ENCODE measurements at regions not wholly inside any gene's neighbourhood (a gene's known extent, or its start where the extent isn't known, plus 50 kb on each side); places are given as distances from the start of the nearest gene placed in this dataset.
"Not testable (repeated sequence)": the region's sequence is repeated elsewhere in the genome, so short reads cannot be mapped to it uniquely, and the experiment has no call there.

GRCh38 chr12:34223640-34224039 is 201.3 kb downstream of the ALG10 start:
- ATAC-seq (no peak), DNase-seq (no peak)

DNA sequence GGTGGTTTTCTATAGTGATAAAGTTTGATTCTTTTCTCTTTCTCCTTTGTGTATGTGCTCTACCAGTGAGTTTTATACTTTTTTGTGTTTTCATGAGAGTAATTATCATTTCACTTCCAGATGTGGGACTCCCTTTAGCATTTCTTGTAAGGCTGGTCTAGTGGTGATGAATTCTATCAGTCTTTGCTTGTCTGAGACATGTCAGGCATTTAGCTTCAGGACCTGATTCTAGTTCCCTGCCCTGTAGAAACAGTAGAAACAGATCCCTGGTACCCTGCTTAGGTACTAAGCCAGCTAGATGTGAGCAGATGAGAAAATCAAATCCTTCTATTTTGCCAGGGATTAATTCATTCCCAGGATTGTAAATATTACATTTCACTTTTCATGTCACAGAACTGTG is 203.7 kb downstream of the ALG10 start:
- not testable (repeated sequence) for DNase-seq, ATAC-seq

DNA sequence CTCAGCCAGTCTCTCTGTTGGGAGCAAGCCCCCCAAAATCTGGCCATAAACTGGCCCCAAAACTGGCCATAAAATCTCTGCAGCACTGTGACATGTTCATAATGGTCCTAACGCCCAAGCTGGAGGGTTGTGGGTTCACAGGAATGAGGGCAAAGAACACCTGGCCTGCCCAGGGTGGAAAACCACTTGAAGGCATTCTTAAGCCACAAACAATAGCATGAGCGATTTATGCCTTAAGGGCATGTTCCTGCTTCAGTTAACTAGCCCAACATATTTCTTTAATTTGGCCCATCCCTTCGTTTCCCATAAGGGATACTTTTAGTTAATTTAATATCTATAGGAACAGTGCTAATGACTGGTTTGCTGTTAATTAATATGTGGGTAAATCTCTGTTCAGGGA is 205.8 kb downstream of the ALG10 start:
- not testable (repeated sequence) for ATAC-seq, DNase-seq

GRCh38 chr12:34229033-34229432 is 206.7 kb downstream of the ALG10 start:
- DNase-seq, ATAC-seq: not testable (repeated sequence)

DNA sequence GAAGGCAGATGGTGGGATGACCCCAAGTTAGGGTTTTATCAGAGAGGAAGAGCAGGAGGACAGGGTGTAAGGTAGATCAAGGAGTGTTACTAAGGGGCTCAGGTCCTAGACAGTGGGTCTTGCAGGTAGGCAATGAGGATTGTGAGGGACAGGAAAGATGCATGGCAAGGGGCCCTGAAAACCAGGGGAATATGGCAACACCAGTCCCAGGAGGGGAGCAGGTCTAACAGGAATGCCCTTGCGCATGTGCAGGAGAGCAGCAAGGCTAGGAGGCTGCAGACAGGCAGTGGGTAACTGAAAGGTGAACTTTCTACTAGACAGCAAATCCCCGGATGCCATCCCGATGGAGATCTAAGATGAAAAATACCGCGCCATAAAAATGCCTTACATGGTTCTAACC is 211.3 kb downstream of the ALG10 start:
- ATAC-seq (no peak), DNase-seq (no peak)

- ATAC-seq = no peak
- no peak for DNase-seq
These were observed 213.8 kb downstream of the ALG10 start for GRCh38 chr12:34236073-34236472.

DNA sequence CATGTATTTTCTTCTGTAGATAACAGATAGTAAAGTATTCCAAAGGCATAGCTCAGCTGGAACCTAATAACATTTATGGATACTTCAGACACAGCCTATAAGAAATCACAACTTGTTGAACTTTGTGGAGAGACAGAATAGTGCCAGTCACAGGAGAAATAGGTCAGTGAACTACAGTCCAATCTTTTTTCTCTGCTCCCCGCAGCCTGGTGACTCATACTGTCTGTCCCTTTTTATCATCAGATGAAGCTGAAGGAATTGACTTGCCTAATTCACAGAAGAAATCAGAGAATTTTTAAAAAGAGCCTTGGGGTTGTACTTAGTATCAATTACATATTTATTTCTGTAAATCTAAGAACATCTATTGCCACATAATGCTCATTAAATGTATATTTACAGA is 222.3 kb downstream of the ALG10 start:
- DNase-seq (no peak), ATAC-seq (no peak)

DNA sequence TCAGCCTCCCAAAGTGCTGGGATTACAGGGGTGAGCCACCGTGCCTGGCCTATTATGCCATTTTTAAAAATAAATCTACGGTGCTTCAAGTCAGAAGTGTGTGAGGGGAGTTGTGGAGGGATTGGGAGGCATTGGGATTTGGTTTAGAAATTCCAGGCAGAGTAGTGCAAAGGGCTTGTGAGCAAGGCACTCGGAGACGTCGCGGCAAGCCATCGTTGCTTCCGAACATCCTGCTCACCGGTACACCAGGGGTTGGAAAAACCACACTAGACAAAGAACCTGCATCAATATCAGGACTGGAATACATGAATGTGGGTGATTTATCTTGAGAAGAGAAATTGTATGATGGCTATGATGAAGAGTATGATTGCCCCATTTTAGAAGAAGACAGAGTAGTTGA is 227.0 kb downstream of the ALG10 start:
- no peak for DNase-seq
- ATAC-seq = no peak

- not testable (repeated sequence) for DNase-seq, ATAC-seq
These were observed 229.6 kb downstream of the ALG10 start for GRCh38 chr12:34251879-34252278.

DNA sequence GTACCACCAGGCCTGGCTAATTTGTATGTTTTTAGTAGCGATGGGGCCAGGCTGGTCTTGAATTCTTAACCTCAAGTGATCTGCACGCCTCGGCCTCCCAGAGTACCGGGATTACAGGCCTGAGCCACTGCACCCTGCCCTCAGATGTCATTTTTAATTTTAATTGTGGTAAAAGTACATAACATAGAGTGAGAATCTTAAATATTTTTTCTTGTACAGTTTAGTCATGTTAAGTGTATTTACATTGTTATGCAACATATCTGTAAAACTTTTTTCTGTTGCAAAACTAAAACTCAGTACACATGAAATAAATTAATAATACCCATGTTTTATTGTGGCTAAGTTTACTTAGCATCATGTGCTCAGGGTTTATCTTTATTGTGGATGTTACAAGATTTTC is 231.4 kb downstream of the ALG10 start:
- DNase-seq (no peak), ATAC-seq (no peak)

DNA sequence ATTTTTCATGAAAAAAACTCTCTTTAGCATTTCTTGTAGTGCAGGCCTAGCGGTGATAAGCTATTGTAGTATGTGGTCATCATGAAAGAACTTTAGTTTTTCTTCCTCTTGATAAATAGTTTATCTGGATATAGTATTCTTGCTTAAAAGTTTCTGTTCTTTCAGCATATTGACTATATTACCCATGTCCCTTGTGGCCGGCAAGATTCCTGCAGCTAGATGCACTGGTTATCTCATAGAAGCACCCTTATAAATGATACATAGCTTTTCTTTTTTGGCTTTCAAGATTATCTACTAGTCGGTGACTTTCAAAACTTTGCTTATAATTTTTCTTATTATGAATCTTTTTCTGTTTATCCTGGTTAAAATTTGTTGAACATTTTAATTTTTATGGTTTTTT is 234.8 kb downstream of the ALG10 start:
- ATAC-seq = no peak

GRCh38 chr12:34262140-34262539 is 239.8 kb downstream of the ALG10 start:
- not testable (repeated sequence) for DNase-seq, ATAC-seq

More for the DNA sequence above, 234.8 kb downstream of the ALG10 start:
- no peak for DNase-seq

GRCh38 chr12:34264110-34264509 is 241.8 kb downstream of the ALG10 start:
- no peak for ATAC-seq
- no peak for DNase-seq

DNA sequence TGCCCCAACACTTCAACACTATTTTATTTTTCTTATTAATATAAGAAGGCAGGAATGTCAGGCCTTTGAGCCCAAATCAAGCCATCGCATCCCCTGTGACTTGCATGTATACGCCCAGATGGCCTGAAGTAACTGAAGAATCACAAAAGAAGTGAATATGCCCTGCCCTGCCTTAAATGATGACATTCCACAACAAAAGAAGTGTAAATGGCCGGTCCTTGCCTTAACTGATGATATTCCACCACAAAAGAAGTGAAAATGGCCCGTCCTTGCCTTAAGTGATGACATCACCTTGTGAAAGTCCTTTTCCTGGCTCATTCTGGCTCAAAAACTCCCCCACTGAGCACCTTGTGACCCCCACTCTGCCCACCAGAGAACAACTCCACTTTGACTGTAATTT is 251.4 kb downstream of the ALG10 start:
- ATAC-seq, DNase-seq: not testable (repeated sequence)

DNA sequence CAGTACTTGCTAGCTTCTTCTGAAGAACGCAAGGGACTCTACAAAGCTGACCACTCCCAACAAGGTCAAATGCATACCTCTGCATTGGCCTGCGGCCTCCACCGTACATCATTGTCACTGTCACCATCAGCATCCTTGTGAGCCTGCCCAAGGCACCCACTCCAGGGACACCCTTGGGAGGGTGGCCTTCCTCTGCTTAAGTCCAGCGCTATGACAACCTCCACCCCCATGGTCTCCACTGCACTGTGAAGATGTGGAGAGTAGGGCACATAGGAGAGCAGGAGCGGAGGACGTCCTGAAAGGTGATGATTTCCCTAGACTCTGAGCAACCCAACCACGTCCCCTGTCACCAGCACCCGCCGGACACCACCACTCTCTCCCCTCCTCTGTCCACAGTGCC is 252.8 kb downstream of the ALG10 start:
- ATAC-seq = no peak
- DNase-seq = no peak

DNA sequence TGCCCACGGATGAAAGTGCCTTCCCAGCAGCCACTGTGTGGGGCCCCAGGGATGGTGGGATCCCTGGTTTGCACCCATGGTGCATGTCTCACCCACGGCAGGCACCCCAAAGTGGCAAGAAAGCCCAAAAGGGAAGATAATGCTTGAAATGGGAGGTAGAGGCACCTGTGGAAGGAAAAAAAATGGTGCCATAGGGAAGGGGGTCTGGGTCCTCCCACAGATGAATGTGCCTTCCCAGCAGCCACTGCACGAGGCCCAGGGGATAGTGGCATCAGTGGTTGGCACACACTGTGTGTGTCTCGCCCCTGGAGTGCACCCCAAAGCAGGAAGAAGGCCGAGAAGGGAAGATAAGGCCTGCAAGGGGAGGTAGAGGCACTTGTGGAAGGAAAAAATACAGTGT is 264.2 kb downstream of the ALG10 start:
- ATAC-seq = no peak
- no peak for DNase-seq

GRCh38 chr12:34286934-34287333 is 264.6 kb downstream of the ALG10 start:
- ATAC-seq (no peak), DNase-seq (no peak)

DNA sequence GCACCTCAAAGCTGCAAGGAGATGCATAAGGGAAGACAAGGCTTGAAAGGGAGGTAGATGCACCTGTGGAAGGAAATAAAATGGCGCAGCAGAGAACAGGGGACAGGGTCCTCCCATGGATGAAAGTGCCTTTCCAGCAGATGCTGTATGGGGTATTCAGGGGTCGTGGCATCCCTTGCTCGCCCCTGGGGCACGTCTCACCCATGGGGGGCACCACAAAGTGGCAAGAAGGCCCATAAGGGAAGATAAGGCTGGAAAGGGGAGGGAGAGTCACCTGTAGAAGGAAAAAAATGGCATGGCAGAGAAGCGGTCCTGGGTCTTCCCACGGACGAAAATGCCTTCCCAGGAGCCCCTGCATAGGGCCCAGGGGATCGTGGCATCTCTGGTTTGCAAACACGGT is 265.1 kb downstream of the ALG10 start:
- DNase-seq = no peak
- no peak for ATAC-seq

DNA sequence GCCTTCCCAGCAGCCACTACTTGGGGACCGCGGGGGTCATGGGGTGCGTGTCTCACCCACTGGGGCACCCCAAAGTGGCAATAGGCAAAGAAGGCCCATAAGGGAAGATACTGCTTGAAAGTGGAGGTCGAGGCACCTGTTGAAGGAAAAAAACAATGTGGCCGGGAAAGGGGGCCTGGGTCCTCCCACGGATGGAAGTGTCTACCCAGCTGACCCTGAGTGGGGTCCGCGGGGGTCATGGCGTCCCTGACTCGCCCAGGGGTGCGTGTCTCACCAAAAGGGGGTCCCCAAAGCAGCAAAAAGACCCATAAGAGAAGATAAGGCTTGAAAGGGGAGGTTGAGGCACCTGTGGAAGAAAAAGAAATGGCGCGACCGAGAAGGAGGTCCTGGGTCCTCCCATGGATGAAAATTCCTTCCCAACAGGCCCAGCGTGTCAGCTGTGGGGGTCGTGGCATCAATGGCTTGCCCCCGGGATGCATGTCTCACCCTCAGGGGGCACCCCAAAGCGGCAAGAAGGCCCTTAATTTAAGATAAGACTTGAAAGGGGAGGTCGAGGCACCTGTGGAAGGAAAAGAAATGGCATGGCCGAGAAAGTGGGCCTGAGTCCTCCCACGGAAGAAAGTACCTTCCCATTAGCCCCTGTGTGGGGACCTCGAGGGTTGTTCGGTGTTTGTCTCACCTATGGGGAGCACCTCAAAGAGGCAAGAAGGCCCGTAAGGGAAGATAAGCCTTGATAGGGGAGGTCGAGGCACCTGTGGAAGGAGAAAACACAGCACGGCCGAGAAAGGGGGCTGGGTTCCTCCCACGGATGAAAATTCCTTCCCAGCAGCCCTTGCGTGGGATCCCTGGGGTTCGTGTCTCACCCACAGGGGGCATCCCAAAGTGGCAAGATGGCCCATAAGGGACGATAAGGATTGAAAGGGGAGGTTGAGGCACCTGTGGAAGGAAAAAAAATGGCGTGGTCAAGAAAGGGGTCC is 266.0 kb downstream of the ALG10 start:
- ATAC-seq = no peak
- no peak for DNase-seq

DNA sequence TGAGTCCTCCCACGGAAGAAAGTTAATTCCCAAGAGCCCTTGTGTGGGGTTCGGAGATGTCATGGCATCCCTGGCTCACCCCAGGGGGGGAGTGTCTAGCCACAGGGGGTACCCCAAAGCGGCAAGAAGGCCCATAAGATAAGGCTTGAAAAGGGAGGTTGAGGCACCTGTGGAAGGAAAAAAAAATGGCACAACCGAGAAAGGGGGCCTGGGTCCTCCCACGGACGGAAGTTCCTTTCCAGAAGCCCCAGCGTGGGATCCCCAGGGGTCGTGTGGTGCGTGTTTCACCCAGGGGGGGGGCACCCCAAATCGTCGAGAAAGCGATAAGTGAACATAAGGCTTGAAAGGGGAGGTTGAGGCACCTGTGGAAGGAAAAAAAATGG is 266.7 kb downstream of the ALG10 start:
- DNase-seq (no peak), ATAC-seq (no peak)

DNA sequence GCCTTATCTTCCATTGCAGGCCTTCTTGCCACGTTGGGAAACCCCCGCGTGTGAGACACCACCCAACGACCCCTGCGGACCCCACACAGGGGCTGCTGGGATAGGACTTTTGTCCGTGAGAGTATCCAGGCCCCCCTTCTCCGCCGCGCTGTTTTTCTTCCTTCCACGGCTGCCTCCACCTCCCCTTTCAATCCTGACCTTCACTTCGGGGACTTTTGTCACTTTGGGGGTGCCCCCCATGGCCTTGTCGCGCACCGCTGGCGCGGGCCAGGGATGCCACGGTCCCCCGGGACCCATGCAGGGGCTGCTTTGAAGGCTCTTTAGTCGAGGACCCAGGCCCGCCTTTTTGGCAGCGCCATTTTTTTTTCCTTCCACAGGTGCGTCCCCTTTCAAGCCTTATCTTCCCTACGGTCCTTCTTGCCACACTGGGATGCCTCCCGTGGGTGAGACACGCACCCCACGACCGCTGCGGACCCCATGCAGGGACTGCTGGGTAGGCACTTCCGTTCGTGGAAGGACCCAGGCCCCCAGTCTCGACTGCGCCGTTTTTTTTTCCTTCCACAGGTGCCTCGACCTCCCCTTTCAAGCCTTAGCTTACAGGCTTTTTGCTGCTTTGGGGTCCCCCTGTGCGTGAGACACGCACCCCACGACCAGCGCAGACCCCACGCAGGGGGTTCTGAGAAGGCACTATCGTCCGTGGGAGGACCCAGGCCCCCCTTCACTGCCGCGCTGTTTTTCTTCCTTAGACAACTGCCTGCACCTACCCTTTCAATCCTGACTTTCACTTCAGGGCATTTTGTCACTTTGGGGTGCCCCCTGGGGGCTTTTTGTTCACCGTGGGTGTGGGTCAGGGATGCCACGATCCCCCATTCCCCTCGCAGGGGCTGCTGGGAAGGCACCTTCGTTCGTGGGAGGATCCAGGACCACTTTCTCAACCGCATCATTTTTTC is 267.4 kb downstream of the ALG10 start:
- DNase-seq (no peak), ATAC-seq (no peak)

- ATAC-seq (no peak), DNase-seq (no peak)
These were observed 268.2 kb downstream of the ALG10 start for GRCh38 chr12:34290381-34290995.

Measured in stimulated activated naive CD8-positive, alpha-beta T cell treated with anti-CD3 and anti-CD28 coated beads, Interleukin-15, Interleukin-2, amounts not matched to agents 100 U/mL and 50 U/mL, for 24 hours (primary cell).